H9 (cell line): ENCODE measurements at regions not wholly inside any gene's neighbourhood (a gene's known extent, or its start where the extent isn't known, plus 50 kb on each side); places are given as distances from the start of the nearest gene placed in this dataset.

Source experiments
- DNase-seq: peaks from one replicate; pipeline ENCODE4 v3.0.0-alpha.2; 2017
- H2AFZ ChIP-seq: one replicate; pipeline ENCODE4 v1.6.1; 2013; ENCODE audit warnings: mild to moderate bottlenecking, low read length, control low read depth, moderate library complexity
- H2AK5ac ChIP-seq: 2 replicates; pipeline ENCODE4 v1.6.1; 2013; ENCODE audit warnings: low read length, control low read depth, mixed read lengths; ENCODE audit not compliant: insufficient read length
- H2BK120ac ChIP-seq: one replicate; pipeline ENCODE4 v1.6.1; 2013; ENCODE audit warnings: low read depth, mild to moderate bottlenecking, low read length, control low read depth, inconsistent platforms; ENCODE audit not compliant: poor library complexity, severe bottlenecking
- H2BK12ac ChIP-seq: 2 replicates; pipeline ENCODE4 v1.6.1; 2013; ENCODE audit warnings: low read length, control low read depth, mixed read lengths, low read depth; ENCODE audit not compliant: insufficient read length
- H2BK15ac ChIP-seq: 2 replicates; pipeline ENCODE4 v1.6.1; 2013; ENCODE audit warnings: low read depth, low read length, control low read depth
- H2BK20ac ChIP-seq: one replicate; pipeline ENCODE4 v1.6.1; 2013; ENCODE audit warnings: low read depth, mild to moderate bottlenecking, low read length, control low read depth, inconsistent platforms; ENCODE audit not compliant: poor library complexity, severe bottlenecking
- H2BK5ac ChIP-seq: 2 replicates; pipeline ENCODE4 v1.6.1; 2013; ENCODE audit warnings: low read length, control low read depth, mixed read lengths; ENCODE audit not compliant: insufficient read length
- H3K14ac ChIP-seq: 2 replicates; pipeline ENCODE4 v1.6.1; 2013; ENCODE audit warnings: low read length, control low read depth; ENCODE audit not compliant: insufficient read depth
- H3K18ac ChIP-seq: 2 replicates; pipeline ENCODE4 v1.6.1; 2013; ENCODE audit warnings: low read depth, mild to moderate bottlenecking, mixed read lengths, low read length, control low read depth; ENCODE audit not compliant: insufficient read length
- H3K23ac ChIP-seq: 2 replicates; pipeline ENCODE4 v1.6.1; 2013; ENCODE audit warnings: low read length, control low read depth, mixed read lengths, low read depth; ENCODE audit not compliant: insufficient read length
- H3K23me2 ChIP-seq: 2 replicates; pipeline ENCODE4 v1.6.1; 2013; ENCODE audit warnings: low read depth, mild to moderate bottlenecking, mixed read lengths, low read length, control low read depth; ENCODE audit not compliant: insufficient read length, poor library complexity, severe bottlenecking
- H3K27ac ChIP-seq: 2 replicates; pipeline ENCODE4 v1.5.1; 2013; ENCODE audit warnings: low read length, control low read depth, mixed read lengths, low read depth; ENCODE audit not compliant: insufficient read length
- H3K27me3 ChIP-seq: 2 replicates; pipeline ENCODE4 v1.6.1; 2013; ENCODE audit warnings: low read length, control low read depth, inconsistent platforms; ENCODE audit not compliant: insufficient read depth
- H3K4ac ChIP-seq: 2 replicates; pipeline ENCODE4 v1.6.1; 2013; ENCODE audit warnings: low read depth, mild to moderate bottlenecking, control low read depth, inconsistent platforms, low read length, moderate library complexity
- H3K4me1 ChIP-seq: 2 replicates; pipeline ENCODE4 v1.6.1; 2013; ENCODE audit warnings: low read length, control low read depth, inconsistent platforms; ENCODE audit not compliant: insufficient read depth
- H3K4me2 ChIP-seq: 2 replicates; pipeline ENCODE4 v1.6.1; 2013; ENCODE audit warnings: low read length, control low read depth, mixed read lengths; ENCODE audit not compliant: insufficient read length, insufficient read depth
- H3K56ac ChIP-seq: 2 replicates; pipeline ENCODE4 v1.6.1; 2013; ENCODE audit warnings: low read depth, mild to moderate bottlenecking, mixed read lengths, low read length, control low read depth; ENCODE audit not compliant: insufficient read length
- H3K79me1 ChIP-seq: 2 replicates; pipeline ENCODE4 v1.6.1; 2013; ENCODE audit warnings: low read depth, mild to moderate bottlenecking, moderate library complexity, low read length, control low read depth, inconsistent platforms; ENCODE audit not compliant: insufficient read depth, poor library complexity, severe bottlenecking
- H3K79me2 ChIP-seq: 2 replicates; pipeline ENCODE4 v1.6.1; 2013; ENCODE audit warnings: low read length, control low read depth, inconsistent platforms; ENCODE audit not compliant: insufficient read depth
- H3K9ac ChIP-seq: 2 replicates; pipeline ENCODE4 v1.6.1; 2013; ENCODE audit warnings: low read length, control low read depth, mixed read lengths; ENCODE audit not compliant: insufficient read length; ENCODE audit errors: extremely low read depth
- H3K9me3 ChIP-seq: one replicate; pipeline ENCODE4 v1.6.1; 2013; ENCODE audit warnings: low read depth, low read length, inconsistent platforms; ENCODE audit not compliant: control insufficient read depth
- H3T11ph ChIP-seq: one replicate; pipeline ENCODE4 v1.6.1; 2013; ENCODE audit warnings: mild to moderate bottlenecking, low read length, control low read depth, inconsistent platforms
- H4K20me1 ChIP-seq: one replicate; pipeline ENCODE4 v1.6.1; 2013; ENCODE audit not compliant: control insufficient read depth, insufficient read length, insufficient read depth
- H4K5ac ChIP-seq: 2 replicates; pipeline ENCODE4 v1.6.1; 2013; ENCODE audit warnings: low read depth, mild to moderate bottlenecking, mixed read lengths, low read length, control low read depth; ENCODE audit not compliant: insufficient read length
- H4K8ac ChIP-seq: replicated peaks from 2 replicates; pipeline ENCODE4 v1.6.1; 2013; ENCODE audit warnings: low read length, control low read depth, mixed read lengths, low read depth; ENCODE audit not compliant: insufficient read length
- H4K91ac ChIP-seq: 2 replicates; pipeline ENCODE4 v1.6.1; 2013; ENCODE audit warnings: low read depth, mild to moderate bottlenecking, moderate library complexity, mixed read lengths, low read length, control low read depth; ENCODE audit not compliant: insufficient read length
- H3K27ac Mint-ChIP-seq, 3 experiments: 2 replicates in 2 of 3; 3 replicates in 1 of 3; pipeline ENCODE4 v1.8.0; 2020 to 2021; ENCODE audit warnings: mixed read lengths in 3 of 3, mild to moderate bottlenecking in 1 of 3, moderate library complexity in 1 of 3
- H3K27me3 Mint-ChIP-seq: 2 replicates; pipeline ENCODE4 v1.8.0; 2021; ENCODE audit warnings: low read depth, mild to moderate bottlenecking, moderate library complexity, mixed read lengths
- H3K36me3 Mint-ChIP-seq, 3 experiments: 2 replicates in 2 of 3; 3 replicates in 1 of 3; pipeline ENCODE4 v1.8.0; 2020 to 2021; ENCODE audit warnings: low read depth in 3 of 3, mixed read lengths in 3 of 3; ENCODE audit not compliant: insufficient read depth in 1 of 3
- H3K4me1 Mint-ChIP-seq, 2 experiments: 2 replicates each; pipeline ENCODE4 v1.8.0; 2020; ENCODE audit warnings: mixed read lengths in 2 of 2
- H3K4me3 Mint-ChIP-seq, 2 experiments: 2 replicates in 1 of 2; 3 replicates in 1 of 2; pipeline ENCODE4 v1.8.0; 2020 to 2021; ENCODE audit warnings: mild to moderate bottlenecking in 2 of 2, mixed read lengths in 2 of 2, moderate library complexity in 1 of 2
- H3K9me3 Mint-ChIP-seq, 2 experiments: 2 replicates in 1 of 2; 3 replicates in 1 of 2; pipeline ENCODE4 v1.8.0; 2020; ENCODE audit warnings: mild to moderate bottlenecking in 2 of 2, mixed read lengths in 2 of 2, moderate library complexity in 1 of 2
- WGBS: extraction: QIAGEN DNeasy Blood & Tissue Kit; methylation state at CpG from one replicate; pipeline ENCODE4 v1.1.7; 2013; ENCODE audit warnings: missing lambda C conversion rate, low lambda C conversion rate, mixed read lengths; ENCODE audit not compliant: insufficient read length; ENCODE audit errors: extremely low coverage; 5-methylcytosine and 5-hydroxymethylcytosine counted together
- TF ChIP-seq, protein P1 (sequence below): fragments of 200-600 bp; sonication (generic); conservative IDR thresholded peaks from 3 replicates; pipeline ENCODE4 v1.8.0; 2021; ENCODE audit warnings: antibody characterized with exemption, mild to moderate bottlenecking

- Histone ChIP-seq H2BK5ac (no peak overlapping the region), H3K4me1 (no peaks in the 10 kb centered on the region), H2AFZ (no peak overlapping the region), H2AK5ac (no peak overlapping the region), H4K20me1 (no peaks in the 10 kb centered on the region), H3K27ac (no peak overlapping the region), H2BK120ac (no peak overlapping the region), H3K56ac (no peak overlapping the region), H2BK15ac (no peak overlapping the region), H3K14ac (no peak overlapping the region), H3K79me2 (no peaks in the 10 kb centered on the region), H3K4me2 (no peak overlapping the region), H2BK12ac (no peak overlapping the region), H2BK20ac (no peak overlapping the region), H3K23ac (no peak overlapping the region), H3K4ac (no peak overlapping the region), H4K5ac (no peak overlapping the region), H3K9ac (no peak overlapping the region), H3K9me3 (no peaks in the 10 kb centered on the region), H3K23me2 (no peaks in the 10 kb centered on the region), H4K91ac (no peak overlapping the region), H3K18ac (no peak overlapping the region), H3K27me3 (no peaks in the 10 kb centered on the region), H3T11ph (no peak overlapping the region), H3K79me1 (no peaks in the 10 kb centered on the region), H4K8ac (no peak overlapping the region)
- H3K36me3 Mint-ChIP-seq: no peaks in the 10 kb centered on the region
- no peaks in the 10 kb centered on the region for H3K9me3 Mint-ChIP-seq
- peaks cover 0 to 4% of the 10 kb centered on the region in 2 experiments; a peak in 2 of 4 replicates for H3K4me1 Mint-ChIP-seq
- H3K27me3 Mint-ChIP-seq: no peaks in the 10 kb centered on the region
- no CpG with 5 or more reads among the region's 5 CpGs for WGBS
- TF ChIP-seq, protein P1, sequence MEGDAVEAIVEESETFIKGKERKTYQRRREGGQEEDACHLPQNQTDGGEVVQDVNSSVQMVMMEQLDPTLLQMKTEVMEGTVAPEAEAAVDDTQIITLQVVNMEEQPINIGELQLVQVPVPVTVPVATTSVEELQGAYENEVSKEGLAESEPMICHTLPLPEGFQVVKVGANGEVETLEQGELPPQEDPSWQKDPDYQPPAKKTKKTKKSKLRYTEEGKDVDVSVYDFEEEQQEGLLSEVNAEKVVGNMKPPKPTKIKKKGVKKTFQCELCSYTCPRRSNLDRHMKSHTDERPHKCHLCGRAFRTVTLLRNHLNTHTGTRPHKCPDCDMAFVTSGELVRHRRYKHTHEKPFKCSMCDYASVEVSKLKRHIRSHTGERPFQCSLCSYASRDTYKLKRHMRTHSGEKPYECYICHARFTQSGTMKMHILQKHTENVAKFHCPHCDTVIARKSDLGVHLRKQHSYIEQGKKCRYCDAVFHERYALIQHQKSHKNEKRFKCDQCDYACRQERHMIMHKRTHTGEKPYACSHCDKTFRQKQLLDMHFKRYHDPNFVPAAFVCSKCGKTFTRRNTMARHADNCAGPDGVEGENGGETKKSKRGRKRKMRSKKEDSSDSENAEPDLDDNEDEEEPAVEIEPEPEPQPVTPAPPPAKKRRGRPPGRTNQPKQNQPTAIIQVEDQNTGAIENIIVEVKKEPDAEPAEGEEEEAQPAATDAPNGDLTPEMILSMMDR: no peak
- no peak overlapping the region for H3K4me3 Mint-ChIP-seq
- no peak overlapping the region for H3K27ac Mint-ChIP-seq
- DNase-seq: no peak
These were observed 152.0 kb downstream of the GASK1B start for GRCh38 chr4:158020734-158021346.
